ENCODE measurements at regions not wholly inside any gene's neighbourhood (a gene's known extent, or its start where the extent isn't known, plus 50 kb on each side); places are given as distances from the start of the nearest gene placed in this dataset.

DNA sequence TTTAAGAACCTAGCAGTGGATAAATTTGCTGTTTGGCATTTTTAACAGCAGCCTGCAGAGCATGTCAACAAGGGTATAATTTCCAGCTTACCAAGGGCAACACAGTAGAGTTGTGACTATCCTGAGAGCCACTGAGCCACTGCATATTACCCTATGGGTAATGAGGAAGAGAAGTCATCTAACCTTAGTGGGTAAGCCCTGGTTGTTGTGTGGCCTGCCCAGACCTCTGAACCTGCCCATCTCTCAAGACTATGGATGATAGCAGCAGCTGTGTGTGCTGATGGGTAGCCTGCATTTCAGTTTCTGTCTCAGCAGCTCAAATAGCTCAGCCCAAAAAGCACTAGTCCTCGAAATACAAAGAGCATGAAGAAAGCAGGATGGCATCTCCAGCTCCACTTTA, 56.1 kb upstream of the PIP5K1B start:
- DNase-seq = no peak

DNA sequence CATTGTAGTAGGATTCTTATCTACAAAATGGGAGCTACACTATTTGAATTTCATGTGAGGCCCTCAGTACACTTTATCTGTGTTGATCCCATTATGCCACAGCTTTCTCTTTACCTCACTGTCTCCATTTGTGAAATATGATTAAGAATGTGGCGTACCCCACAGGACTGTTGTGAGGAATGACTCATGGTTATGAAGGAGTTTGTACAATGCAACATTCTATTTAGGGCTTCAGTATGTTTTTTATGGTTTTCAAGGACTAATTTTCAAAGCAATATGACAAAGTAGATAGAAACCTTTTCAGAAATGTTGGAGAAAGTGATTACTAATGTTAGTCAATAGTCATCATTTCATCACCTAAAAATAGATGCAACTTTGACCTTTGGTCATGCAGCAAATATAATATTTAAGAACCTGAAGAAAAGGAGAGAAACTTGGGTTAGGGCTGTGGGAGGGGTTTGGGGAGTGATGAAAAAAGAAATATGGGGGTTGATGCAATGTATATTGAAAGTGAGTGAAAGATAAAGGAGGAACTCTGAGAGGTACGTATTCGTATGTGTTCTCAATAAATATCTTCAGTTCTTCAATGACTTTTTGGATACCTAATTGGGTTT, 53.7 kb upstream of the PIP5K1B start:
- DNase-seq = peak; percentile 29

GRCh38 chr9:68653141-68653595, 51.9 kb upstream of the PIP5K1B start:
- DNase-seq = no peak

DNA sequence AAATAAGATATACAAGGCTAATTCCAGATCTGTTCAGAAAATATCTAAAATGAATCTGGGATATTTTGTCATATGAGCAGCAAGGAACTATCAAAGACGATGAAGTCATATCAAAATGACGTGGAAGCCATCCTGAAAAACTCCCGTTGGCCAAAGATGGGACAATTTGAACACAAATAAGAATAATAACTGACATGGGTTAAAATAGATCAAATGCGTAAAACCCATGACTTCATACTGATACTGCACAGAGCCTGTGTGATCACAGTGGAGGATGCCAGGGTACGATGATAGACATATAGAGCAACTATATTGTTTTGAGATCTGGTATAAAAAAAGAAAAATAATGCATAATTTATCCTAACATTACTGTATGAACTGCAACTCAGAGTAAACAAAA, 51.0 kb upstream of the PIP5K1B start:
- no peak for DNase-seq
